Caki2 (cell line): ENCODE measurements at regions not wholly inside any gene's neighbourhood (a gene's known extent, or its start where the extent isn't known, plus 50 kb on each side); places are given as distances from the start of the nearest gene placed in this dataset.

Experiments
- DNase-seq: peaks from one replicate; pipeline ENCODE4 v3.0.0-alpha.2; 2015; ENCODE audit warnings: low read depth
- in situ Hi-C: cut with HindIII; loops from 2 replicates; pipeline ENCODE4 v1.10.0; 2016; ENCODE audit warnings: low sequenced_read_pairs, low pct_unique_long_range_greater_than_20kb, mixed read lengths

- in situ Hi-C loops: no loop called here
- no peak for DNase-seq
These were observed 67.6 kb downstream of the NMUR2 start for GRCh38 chr5:152337484-152337883.

GRCh38 chr5:152335461-152335860 is 69.6 kb downstream of the NMUR2 start:
- in situ Hi-C loops: no loop called here

GRCh38 chr5:152332716-152333460 is 72.2 kb downstream of the NMUR2 start:
- in situ Hi-C loops: no loop called here
- DNase-seq: no peak

More at GRCh38 chr5:152335461-152335860, 69.6 kb downstream of the NMUR2 start:
- no peak for DNase-seq

- no peak for DNase-seq
- in situ Hi-C loops: no loop called here
These were observed 73.4 kb downstream of the NMUR2 start for GRCh38 chr5:152331718-152332117.

- in situ Hi-C loops: no loop called here
- peak; percentile 12 for DNase-seq
These were observed 74.1 kb downstream of the NMUR2 start for GRCh38 chr5:152331006-152331405.

GRCh38 chr5:152329761-152330283 is 75.3 kb downstream of the NMUR2 start:
- DNase-seq: no peak
- in situ Hi-C loops: no loop called here

GRCh38 chr5:152329207-152329606 is 75.9 kb downstream of the NMUR2 start:
- DNase-seq: no peak
- in situ Hi-C loops: no loop called here

- no peak for DNase-seq
- in situ Hi-C loops: no loop called here
These were observed 89.1 kb downstream of the NMUR2 start for GRCh38 chr5:152315942-152316341.

- DNase-seq: no peak
- in situ Hi-C loops: no loop called here
These were observed 90.8 kb downstream of the NMUR2 start for GRCh38 chr5:152314196-152314829.

- in situ Hi-C loops: no loop called here
- DNase-seq: no peak
These were observed 95.1 kb downstream of the NMUR2 start for GRCh38 chr5:152309926-152310450.

GRCh38 chr5:152306386-152306785 is 98.7 kb downstream of the NMUR2 start:
- in situ Hi-C loops: no loop called here
- DNase-seq: no peak

- in situ Hi-C loops: no loop called here
- DNase-seq: no peak
These were observed 99.6 kb downstream of the NMUR2 start for GRCh38 chr5:152305525-152305924.

- DNase-seq: no peak
- in situ Hi-C loops: no loop called here
These were observed 101.2 kb downstream of the NMUR2 start for GRCh38 chr5:152303841-152304240.

GRCh38 chr5:152297866-152298265 is 107.2 kb downstream of the NMUR2 start:
- no peak for DNase-seq
- in situ Hi-C loops: no loop called here

GRCh38 chr5:152293189-152293588 is 111.9 kb downstream of the NMUR2 start:
- in situ Hi-C loops: no loop called here
- DNase-seq: no peak

GRCh38 chr5:152290181-152290580 is 114.9 kb downstream of the NMUR2 start:
- in situ Hi-C loops: no loop called here

GRCh38 chr5:152288917-152289595 is 116.0 kb downstream of the NMUR2 start:
- no peak for DNase-seq
- in situ Hi-C loops: no loop called here

More at GRCh38 chr5:152290181-152290580, 114.9 kb downstream of the NMUR2 start:
- no peak for DNase-seq

- in situ Hi-C loops: no loop called here
- DNase-seq: no peak
These were observed 116.6 kb downstream of the NMUR2 start for GRCh38 chr5:152288499-152288898.

GRCh38 chr5:152285764-152286163 is 119.3 kb downstream of the NMUR2 start:
- no peak for DNase-seq
- in situ Hi-C loops: no loop called here
